HPDE6-E6E7 (cell line): ENCODE measurements at regions not wholly inside any gene's neighbourhood (a gene's known extent, or its start where the extent isn't known, plus 50 kb on each side); places are given as distances from the start of the nearest gene placed in this dataset.

Experiments
- DNase-seq: peaks from one replicate; pipeline ENCODE4 v3.0.0; 2011; ENCODE audit warnings: missing footprints; ENCODE audit errors: extremely low spot score

- no peak for DNase-seq
These were observed 101.3 kb upstream of the ZBTB40 start for GRCh38 chr1:22350171-22350923.

DNA sequence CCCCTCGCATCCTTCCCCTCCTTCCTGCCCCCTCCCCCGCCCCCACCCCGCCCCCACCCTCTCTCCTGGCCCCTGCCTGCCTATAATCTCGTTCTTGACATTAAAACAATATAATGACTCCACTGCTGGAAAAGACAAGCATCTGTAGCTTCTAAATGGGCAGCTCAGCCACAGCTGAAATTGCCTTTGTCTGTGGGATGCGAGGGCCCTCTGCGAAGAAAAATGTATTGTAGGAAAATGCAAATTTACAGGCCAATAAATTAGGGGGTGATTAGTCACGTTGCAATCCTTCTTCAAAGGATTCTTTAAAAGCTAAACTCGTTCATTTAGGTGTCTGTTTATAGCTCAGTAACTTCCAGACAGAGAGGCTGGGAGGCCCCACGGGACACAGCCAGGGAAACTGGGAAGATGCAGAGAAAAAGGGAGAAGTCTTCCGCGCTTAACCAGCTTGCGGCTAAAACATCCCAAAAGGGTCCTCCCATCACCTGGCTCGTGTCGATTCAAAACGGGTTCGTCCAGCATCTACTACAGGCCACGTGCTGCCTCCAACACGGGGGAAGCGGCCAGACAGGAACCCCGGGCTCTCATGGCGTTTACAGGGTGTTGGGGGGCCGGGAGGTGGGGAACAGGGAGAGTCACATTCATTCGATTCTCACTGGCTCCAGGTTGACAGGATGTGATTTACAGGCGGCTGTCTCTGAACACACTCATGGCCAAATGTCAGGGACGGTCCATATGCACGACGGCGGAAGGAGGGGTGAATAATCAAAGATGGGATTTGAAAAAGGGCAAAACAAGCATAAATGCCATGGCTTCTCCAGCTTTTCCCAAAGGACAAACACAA lies 100.5 kb upstream of the ZBTB40 start:
- DNase-seq: no peak

GRCh38 chr1:22351768-22352080 lies 99.9 kb upstream of the ZBTB40 start:
- DNase-seq: no peak

- DNase-seq: no peak
These were observed 99.3 kb upstream of the ZBTB40 start for GRCh38 chr1:22352355-22352754.

DNA sequence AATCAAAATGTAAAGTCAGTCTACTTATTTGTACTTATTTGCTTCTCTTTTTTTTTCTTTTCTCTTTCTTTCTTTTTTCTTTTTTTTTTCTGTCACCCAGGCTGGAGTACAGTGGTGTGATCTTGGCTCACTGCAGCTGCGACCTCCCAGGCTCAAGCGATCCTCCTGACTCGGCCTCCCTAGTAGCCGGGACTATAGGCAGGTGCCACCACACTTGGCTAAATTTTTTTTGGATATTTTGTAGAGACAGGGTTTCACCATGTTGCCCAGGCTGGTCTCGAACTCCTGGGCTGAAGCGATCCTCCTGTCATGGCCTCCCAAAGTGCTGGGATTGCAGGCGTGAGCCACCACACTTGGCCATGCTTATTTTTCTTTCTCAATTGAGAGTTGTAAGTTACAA lies 98.8 kb upstream of the ZBTB40 start:
- no peak for DNase-seq

DNA sequence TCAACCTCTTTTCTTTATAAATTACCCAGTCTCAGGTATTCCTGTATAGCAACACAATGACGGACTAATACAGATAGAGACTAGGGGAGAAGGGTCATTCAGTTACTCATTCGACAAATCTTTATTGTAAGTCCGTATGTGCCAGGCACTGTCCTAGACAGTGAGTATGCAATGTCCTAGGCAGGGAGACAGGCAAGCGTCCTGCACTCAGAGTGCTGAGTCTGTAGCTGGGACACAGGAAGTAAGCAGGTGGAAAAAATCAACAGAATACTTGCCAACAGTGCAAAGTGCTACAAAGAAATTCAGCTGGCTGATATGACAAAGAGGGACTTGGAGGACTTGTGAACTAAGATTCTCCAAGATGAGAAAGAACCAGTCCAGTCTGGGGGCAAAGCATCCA lies 92.2 kb upstream of the ZBTB40 start:
- no peak for DNase-seq

- DNase-seq: no peak
These were observed 88.8 kb upstream of the ZBTB40 start for GRCh38 chr1:22362626-22363402.

DNA sequence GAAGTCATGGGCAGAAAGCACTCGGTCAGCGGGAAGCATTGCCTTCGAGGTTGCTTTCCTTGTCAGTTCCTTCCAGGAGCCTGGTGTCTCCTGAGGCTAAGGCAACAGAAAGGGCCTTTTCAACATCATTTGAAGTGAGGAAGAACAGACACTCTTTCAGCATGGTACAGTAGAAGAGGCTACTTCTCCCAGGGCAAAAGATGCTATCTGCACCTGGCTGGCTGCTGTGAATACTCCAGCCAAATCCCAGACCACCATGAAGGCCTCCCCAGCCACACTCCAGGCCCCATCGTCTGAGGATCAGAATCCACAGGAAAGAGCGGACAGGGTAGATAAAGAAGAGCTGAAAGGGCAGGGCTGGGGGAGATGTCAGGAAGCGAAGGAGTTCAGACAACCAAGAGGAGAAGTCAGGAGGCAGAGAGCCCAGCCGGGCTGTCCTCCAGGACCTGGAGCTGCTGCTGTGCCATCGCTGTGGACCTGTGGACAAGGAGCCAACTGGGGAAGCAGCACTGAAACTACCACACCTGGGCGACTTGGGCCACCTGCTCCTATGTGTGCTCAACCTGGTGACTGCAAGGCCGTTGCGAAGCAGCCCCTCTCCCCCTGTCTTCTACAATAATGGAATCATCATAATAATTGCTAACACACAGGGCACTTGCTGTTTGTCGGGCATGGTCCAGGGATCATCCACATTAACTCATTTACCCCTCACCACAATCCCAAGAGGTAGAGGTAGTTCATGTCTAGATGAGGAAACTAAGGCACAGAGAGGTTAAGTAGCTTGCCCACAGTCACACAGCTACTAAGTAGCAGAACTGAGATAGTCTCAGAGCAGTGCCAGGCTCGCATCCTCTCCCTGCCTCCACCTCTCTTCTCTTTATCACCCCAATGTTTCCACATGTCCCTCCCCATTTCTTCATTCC lies 88.0 kb upstream of the ZBTB40 start:
- DNase-seq: no peak

- DNase-seq: no peak
These were observed 87.4 kb upstream of the ZBTB40 start for GRCh38 chr1:22364326-22364650.

DNA sequence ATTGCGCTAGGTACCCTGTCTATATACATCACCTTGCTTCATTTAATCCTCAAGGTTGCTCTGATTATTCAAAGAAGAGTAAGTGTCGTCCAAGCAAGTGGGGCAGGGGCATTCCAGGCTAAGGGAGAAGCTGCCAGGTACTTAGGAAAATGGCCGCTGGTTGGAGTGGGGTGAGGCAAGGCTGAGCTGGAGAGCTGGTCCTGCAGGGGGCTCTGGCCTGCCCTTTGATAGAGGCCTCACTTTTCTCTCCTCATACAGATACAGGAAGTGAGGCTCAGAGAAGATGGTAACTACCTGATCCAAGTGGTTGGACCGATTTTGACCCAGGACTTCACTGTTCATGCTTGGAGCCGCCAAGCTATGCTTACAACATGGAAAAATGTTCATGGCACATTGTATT lies 86.9 kb upstream of the ZBTB40 start:
- no peak for DNase-seq

GRCh38 chr1:22365331-22366295 lies 86.0 kb upstream of the ZBTB40 start:
- DNase-seq: no peak

DNA sequence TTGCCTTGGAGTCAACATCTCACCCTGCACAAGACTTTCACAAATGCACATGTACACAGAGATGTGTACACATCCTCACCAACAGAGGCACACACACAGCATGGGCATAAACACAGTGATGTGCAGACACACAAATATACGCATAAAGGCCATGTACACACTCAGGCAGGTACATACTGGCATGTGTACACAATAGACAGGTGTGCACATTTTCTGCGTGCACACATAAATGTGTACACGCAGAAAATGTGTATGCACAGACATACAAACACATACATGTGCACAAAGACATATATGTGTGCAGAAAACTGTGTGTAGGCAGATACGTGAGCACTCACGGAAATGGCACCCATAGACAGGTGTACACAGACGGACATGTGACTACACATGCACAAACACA lies 85.3 kb upstream of the ZBTB40 start:
- DNase-seq: no peak

DNA sequence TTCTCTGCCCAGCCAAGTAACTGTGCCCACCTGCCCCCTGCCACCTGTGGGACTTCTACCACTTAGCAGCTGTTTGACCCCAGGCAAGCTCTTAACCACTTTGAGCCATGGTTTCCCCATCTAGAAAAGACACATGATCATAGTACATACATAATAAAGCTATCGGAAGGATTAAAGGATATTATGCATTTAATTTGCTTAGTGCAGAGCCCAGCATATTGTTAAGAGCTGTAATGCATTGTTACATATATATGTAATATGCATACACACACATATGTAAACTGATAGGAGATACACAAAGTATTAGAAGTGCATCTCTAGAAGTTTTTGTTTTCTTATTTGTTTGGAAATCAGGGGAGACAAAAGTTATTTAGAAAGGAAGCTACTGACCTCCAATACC lies 83.5 kb upstream of the ZBTB40 start:
- no peak for DNase-seq

DNA sequence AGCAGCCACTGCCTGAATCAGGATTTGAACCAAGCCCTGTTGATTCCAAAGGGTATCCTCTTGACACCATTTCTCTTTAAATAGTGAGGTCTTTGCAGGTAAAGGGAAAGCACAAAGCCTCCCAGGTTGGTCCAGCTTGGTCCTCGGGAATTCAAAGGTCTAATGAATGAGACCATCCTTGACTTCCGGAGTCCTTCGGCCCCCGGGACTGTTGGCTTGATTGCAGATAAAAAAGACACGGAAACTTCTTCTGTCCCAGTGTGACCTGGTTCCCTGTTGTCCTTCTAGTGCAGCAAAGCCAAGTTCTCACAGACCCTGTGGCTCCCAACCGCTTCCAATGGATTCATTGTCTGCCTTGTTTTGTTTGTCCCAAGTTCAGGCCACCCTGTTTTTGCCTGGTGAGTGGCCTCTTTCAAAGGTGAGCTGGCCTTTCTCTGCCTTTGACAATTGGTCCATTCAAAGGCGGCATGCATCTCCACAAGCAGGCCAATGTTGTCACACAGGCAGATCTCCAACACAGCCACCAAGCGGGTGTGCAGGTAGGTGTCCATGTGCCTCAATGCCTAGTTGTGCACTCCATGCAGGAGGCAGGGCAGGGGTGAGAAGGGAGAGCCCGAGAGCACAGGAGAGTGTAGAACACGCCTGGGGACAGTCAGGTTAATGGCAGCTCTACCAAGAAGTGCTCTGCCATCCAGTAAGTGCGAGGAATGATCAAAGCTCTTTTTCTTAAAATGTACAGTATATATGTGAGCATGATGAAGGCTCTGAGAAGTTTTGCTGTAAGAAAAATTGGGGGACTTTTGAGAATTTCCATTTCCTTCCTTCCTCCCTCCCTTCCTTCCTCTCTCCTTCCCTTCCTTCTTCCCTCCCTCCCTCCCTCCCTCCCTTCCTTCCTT lies 82.1 kb upstream of the ZBTB40 start:
- no peak for DNase-seq

DNA sequence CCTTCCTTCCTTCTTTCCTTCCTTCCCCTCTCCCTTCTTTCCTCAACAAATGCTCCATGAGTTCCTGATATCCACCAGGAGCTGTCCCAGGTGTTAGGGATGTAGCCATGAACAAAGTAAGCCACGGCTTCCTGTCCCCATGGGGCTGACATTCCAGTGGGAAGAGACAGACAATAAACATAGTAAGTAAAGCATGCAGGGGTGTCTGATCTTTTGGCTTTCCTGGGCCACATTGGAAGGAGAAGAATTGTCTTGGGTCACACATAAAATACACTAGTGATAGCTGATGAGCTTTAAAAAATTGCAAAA lies 81.5 kb upstream of the ZBTB40 start:
- DNase-seq: no peak

DNA sequence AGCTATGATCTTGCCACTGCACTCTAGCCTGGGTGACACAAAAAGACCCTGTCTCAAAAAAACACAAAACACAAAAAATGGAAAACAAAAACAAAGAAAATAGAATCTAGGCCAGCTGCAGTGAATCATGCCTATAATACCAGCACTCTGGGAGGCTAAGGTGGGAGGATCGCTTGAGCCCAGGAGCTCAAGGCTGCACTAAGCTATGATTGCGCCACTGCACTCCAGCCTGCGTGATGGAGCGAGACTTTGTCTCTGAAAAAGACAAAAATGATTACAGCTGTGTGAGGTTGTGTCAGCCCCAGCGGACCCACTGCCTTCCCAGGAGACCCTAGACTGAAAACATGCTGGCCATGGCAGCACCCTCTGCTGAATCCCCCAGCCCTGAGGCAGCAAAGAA lies 80.2 kb upstream of the ZBTB40 start:
- no peak for DNase-seq

GRCh38 chr1:22373252-22373651 lies 78.4 kb upstream of the ZBTB40 start:
- no peak for DNase-seq

DNA sequence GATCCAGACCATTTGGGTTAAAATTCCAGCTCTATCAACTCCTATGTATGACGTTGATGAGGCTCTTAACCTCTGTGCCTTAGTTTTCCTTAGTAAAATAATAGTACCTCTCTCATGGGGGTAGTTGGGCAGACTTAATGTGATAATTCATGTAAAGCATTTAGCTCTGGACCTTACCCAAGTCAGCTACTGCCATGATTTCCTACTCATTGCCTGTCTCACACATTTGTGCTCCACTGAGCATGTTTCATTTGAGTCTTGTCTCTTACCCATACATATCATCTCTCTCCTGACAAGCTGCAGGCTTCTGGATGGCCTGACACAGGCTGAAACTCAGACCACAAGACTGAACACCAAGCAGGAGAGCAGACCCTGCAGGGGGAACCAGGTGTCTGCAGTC lies 77.7 kb upstream of the ZBTB40 start:
- DNase-seq: no peak

DNA sequence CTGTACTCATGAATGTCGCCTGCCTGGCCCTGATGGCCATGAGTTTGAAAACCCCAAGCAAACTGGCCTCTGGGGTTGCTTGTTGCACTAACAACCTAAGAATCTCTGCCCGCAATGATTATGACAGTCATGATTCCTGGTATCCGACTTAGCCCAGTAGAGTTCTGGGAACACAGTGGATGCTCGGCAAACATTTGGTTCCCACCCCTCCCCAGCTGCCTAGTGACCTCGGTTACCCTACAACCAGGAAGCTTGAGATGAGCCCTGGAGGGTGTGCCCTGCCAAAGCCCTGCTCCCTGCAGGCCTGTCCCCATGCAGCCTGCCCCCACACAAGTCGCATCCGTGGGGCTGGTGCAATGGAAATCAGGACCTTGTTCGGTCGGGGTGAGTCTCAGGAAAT lies 76.0 kb upstream of the ZBTB40 start:
- no peak for DNase-seq

- no peak for DNase-seq
These were observed 75.7 kb upstream of the ZBTB40 start for GRCh38 chr1:22376001-22376400.
